DOHH2 (cell line): ENCODE measurements at regions not wholly inside any gene's neighbourhood (a gene's known extent, or its start where the extent isn't known, plus 50 kb on each side); places are given as distances from the start of the nearest gene placed in this dataset.

Source experiments
- CTCF ChIP-seq: fragments of 200-600 bp; sonication (generic); IDR thresholded peaks from one replicate; pipeline ENCODE4 v1.5.1; 2014; ENCODE audit warnings: antibody characterized with exemption, mild to moderate bottlenecking, low read depth, low read length; ENCODE audit not compliant: poor library complexity, severe bottlenecking
- EZH2phosphoT487 ChIP-seq: fragments of 200-600 bp; sonication (generic); IDR thresholded peaks from 2 replicates; pipeline ENCODE4 v1.6.1; 2017; ENCODE audit warnings: borderline replicate concordance, mild to moderate bottlenecking, antibody characterized with exemption, low read length, moderate library complexity, mixed read lengths

- no peak for TF ChIP-seq CTCF
- no peak for TF ChIP-seq EZH2phosphoT487
These were observed 512.7 kb upstream of the PAPPA start for GRCh38 chr9:115640887-115641286.
